ENCODE measurements at regions not wholly inside any gene's neighbourhood (a gene's known extent, or its start where the extent isn't known, plus 50 kb on each side); places are given as distances from the start of the nearest gene placed in this dataset.
"Not testable (repeated sequence)": the region's sequence is repeated elsewhere in the genome, so short reads cannot be mapped to it uniquely, and the experiment has no call there.

DNA sequence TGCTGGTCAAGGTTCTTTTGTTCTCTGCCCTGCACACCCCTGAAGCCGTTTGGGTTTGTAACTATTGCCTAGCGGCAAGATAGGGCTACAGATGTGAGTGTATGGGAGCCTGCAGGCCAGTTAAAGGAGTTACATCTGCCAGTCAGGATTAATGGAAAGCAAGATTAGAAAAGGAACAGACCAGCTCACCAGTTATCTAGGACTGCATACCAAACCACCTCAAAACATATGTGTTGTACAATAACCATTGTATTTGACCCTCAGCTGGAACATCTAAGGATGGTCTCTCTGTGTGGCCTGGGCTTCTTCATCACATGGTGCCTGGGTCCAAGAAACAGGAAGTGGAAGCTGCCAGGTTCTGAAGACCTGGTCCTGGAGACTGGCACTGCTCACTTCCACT, 52.5 kb upstream of the FBXO28 start:
- no peak for DNase-seq

DNA sequence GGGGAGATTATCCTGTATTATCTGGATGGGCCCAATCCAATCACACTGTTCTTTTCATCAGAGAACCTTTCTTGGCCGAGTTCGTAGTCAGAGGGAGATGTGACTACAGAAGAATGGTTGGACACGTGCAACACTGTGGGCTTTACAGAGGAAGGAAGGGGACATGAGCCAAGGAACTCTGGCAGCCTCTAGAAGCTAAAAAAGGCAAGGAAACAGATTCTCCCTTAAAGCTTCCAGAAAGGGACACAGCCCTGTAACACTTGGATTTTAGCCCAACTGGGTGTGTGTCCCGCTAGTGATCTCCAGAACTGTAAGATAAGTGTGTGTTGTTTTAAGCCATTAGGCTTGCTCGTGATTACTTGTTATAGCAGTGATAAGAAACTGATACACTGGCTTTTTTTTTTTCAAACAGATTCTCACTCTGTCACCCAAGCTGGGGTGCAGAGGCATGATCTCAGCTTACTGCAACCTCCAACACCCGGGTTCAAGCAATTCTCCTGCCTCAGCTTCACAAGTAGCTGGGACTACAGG, 53.9 kb upstream of the FBXO28 start:
- no peak for DNase-seq

DNA sequence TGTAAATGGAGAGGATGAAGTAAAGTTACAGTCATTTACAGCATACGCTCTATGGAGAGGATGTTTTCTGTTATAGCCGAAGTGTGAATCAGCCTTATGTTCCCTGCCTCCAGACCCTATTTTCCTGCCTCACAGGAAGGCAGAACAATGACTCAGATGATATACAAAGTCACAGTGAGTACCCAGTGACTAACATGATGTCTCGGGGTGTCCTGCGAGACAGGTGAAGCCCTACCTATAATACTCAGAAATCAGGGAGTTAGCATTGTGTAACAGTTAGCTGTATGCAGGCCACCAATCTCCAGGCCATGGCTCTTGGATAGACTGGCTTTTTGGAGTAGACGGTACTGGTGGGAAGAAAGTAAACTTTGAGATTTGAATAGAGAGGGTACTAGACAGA, 55.6 kb upstream of the FBXO28 start:
- DNase-seq = no peak

DNA sequence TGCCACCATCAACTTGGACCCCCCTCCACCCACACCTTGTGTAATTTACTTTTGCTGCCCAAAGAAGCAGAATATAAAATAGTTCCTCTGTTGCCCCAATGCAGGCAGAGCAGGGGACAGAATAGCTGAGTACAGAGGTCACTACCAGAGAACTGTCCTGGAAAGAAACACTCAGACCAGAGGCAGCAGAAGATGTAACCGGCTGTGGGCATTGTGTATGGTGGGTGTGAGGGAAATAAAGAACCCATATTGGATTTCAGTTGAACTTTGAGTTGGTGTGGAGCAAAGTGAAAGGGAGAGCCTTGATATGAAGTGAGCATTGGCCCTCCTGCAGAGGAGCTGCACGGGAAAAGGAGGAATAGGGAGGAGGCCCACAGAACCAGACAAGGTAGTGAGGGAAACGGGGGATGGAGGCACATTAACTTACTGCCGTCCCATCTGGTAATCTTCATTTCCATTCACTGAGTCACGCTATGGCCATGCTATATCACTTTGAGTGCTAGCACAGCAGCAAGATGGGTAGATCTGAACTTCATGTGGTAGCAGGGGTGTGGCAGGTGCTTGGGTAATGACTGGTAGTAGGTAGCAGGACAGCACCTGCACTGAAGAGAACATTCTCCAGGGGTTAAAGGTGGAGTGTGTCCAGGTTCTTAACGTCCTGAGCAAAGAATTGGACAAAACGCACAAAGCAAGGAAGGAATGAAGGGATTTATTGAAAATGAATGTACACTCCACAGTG, 56.3 kb upstream of the FBXO28 start:
- DNase-seq = no peak

DNA sequence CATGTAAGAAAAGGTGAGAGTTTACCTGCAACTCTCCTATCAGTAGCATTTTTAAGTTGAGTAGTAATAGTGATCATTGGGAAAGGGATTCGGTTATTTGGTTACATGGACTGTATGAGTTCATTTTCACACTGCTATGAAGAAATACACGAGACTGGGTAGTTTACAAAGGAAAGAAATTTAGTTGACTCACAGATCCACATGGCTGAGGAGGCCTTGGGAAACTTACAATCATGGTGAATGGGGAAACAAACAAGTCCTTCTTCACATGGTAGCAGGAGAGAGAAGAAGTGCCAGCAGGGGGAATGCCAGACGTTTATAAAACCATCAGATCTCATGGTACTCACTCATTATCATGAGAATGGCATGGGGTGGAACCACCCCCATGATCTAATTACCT, 59.3 kb upstream of the FBXO28 start:
- no peak for DNase-seq

DNA sequence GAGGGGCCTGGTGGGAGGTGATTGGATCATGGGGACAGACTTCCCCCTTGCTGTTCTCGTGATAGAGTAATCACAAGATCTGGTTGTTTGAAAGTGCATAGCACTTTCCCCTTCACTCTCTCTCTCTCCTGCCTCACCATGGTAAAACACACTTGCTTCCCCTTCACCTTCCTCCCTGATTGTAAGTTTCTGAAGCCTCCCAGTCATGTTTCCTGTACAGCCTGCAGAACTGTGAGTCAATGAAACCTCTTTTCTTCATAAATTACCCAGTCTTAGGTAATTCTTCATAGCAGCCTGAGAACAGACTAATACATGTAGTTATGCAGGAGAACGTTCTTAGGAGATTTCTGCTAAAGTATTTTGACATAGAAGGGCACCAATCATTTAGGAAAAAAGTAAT, 59.9 kb upstream of the FBXO28 start:
- DNase-seq = no peak

DNA sequence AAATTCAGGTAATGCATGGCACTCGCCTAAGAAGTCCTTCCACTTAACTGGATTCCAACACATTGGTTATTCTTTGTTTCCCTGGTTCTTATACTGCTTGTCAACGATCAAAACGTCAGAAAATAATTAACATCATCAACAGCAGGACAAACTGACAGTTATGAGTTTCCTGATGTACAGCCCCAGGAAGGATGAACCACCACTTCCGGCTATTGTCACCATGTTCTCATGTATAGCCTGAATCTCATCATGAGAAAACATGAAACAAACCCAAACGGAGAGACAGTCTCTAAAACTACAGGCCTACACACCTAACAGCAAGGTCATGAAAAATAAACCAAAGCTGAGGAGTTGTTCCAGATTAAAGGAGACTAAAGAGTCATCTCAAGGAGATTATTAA, 60.5 kb upstream of the FBXO28 start:
- no peak for DNase-seq

DNA sequence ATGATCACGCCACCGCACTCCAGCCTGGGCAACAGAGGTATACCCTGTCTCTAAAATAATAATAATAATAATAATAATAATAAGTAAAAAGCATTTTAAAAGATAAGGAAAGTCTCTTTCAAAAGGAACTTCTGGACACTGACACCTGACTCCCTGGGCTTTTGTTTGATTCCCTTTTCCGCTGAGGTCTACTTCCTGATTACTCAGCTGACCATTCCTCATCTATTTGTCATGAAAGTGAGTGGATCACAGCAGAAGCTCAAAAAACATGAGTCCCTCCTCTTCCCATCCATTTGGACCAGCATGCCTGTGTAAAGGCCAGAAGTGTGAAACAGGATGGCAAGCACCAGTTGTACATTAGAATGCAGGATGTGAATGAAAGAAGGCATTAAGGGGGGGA, 61.1 kb upstream of the FBXO28 start:
- DNase-seq = peak; percentile 6 to 48

DNA sequence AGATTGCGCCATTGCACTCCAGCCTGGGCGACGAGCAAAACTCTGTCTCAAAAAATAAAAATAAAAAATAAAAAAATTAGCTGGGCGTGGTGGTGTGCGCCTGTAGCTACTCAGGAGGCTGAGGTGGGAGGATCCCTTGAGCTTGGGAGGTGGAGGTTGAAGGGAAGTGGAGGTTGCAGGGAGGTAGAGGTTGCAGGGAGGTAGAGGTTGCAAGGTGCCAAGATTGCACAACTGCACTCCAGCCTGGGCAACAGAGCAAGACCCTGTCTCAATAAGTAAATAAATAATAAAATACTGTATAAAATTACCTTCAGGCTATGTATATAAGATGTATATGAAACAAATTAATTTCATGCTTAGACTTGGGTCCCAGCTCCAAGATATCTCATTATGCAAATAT, 62.1 kb upstream of the FBXO28 start:
- DNase-seq = not testable (repeated sequence)

DNA sequence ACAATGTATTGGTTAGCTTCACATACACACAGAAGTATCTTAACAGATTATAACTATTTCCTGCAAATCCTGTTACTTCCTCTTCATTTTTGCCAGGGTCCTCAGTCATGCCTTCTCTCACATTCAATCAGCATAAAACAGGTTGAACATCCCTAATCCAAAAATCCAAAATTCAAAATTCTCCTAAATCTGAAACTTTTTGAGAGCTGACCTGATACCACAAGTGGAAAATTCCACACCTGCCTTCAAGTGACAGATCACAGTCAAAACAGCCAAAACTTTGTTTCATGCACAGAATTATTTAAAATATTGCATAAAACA, 62.9 kb upstream of the FBXO28 start:
- DNase-seq = no peak

DNA sequence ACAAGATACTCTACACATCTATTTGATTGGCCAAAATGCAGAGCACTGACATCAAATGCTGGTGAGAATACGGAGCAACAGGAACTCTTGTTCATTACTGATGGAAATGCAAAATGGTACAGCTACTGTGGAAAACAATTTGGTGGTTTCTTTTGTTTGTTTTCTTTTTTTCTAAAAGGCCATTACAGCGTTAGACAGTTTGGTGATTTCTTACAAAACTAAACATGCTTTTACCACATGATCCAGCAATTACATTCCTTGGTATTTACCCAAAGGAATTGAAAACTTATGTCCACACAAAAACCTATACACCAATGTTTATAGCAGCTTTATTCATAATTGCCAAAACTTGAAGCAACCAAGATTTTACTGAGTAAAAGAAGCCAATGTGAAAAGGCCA, 66.4 kb upstream of the FBXO28 start:
- no peak for DNase-seq

DNA sequence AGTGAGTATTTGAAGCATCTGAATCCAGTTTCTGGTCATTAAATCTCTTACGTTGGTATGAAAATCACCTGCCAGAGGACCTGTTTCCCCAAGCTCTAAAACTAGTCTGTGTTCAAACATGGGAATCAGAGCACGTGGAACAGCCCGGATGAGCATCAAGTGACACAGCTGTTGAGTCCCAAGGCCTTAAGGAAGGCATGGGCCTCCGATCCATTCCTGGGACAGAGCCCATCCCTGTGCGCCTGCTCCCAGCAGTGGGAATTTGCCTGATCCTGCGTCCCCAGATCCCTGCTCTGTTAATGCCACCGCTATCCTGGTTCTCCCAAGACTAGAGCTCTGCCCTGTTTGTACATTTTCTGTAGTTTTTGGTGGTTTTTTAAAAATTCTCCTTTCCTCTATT, 68.4 kb upstream of the FBXO28 start:
- DNase-seq = no peak

DNA sequence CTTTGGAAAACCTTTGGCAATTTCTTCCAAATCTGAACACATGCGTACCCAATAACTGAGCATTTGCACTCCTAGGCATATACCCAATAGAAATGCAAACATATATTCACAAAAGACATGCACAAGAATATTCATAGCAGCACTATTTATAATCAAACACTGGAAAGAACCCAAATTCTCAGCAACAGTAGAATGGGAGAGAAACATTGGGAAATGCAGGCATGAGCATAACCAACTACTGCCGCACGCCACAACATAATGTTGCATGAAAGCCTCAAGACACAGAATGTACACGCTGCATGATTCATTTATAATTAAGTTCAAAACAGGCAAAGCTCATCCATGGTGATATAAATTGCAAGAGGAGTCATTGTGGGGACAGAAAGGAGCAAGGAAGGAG, 69.5 kb upstream of the FBXO28 start:
- no peak for DNase-seq

DNA sequence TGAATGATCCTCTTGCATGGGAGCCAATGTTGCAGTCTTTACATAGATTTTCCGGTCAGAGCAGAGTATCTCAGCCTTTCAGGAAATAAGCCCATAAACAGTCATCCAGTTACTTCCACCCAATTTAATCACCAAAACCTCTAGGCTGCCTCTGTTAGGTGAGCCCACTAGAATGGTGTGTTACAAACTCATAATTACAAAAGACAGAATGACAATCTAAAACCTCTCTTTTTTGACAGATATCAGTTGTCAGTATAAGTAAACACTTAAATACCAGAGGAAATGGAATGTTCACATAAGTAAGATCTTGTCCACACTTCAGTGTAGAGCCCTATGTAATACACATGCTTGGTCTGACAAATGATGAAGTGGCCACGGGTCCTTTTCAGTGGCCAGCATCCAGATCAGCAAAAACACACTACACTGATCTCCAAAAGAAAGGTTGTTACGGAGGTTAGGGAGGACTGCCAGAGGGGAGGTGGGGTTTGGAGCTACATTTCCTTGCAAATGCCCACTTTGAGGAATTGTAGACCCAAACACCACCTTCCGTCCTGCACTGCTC, 71.3 kb upstream of the FBXO28 start:
- no peak for DNase-seq

DNA sequence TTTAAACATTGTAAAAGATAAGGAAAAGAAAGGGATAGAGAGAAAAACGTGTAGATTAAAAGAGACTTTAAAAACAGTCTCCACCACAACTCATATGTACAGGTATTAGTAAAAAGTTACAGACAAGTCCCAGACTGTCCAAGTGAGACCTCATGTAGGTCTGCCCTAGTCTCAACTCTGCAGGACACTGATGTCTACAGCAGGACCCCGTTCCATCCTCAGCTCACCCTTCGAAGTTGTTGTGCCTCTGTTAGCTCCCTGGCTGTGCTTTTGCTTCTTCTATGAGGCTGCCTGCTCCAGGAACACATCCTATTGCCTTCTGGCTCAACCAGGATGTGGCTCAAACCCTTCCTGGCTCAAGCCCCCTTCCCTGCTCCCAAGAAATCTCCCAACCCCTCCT, 72.9 kb upstream of the FBXO28 start:
- DNase-seq = no peak

DNA sequence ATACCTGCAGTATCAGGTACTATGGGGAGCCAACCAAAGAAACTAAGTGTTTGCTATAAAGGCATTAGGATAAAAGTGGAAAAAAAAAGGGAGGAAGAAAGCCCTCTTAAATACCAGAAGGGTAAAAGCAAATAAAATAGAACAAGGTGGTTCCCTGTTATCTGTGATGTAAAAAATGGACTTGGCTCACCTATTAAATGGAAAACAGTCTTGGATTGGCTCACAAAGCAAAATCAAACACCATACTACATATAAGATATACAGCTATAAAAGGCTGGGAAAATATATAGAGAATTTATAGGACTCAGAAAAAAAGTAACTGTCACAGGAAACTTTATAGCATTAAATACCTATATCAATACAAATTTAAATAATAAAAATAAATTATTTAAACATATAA, 73.5 kb upstream of the FBXO28 start:
- DNase-seq = not testable (repeated sequence)

DNA sequence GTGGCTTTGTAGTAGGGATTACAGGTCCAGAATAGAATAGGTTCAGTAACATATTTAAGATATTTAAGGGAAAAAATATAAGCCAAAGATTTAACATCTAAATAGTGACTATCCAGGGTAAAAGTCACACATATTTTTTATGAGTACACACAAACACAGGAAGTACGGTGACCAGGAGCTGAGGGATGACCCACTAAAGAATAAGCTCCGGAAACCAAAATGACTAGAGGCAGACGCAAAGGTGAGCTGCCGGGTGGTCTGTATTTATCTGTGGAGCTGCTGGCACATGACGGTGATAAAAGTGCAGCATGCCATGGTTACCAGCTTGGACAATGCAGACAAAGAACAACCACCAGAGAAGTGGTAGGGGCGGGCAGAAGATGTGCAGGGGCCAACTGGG, 73.9 kb upstream of the FBXO28 start:
- DNase-seq = not testable (repeated sequence)

DNA sequence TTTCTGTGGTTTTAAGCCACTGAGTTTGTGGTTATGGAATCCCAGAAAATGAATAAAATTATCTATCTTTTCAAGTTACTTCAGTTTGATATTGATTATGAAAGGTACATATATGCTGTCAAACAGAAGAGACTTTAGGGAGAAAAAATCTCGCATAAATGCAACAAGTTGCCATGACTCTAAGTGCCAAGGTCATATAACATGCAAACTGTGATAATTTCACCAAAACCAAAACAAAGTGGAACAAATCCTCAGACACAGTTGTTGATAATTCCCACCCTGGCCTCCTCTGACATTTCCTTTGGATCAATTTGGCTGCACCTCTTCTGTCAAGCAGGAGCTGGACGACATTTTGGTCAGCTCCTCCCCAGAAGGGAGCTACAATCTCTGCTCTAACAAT, 75.1 kb upstream of the FBXO28 start:
- DNase-seq = not testable (repeated sequence)

DNA sequence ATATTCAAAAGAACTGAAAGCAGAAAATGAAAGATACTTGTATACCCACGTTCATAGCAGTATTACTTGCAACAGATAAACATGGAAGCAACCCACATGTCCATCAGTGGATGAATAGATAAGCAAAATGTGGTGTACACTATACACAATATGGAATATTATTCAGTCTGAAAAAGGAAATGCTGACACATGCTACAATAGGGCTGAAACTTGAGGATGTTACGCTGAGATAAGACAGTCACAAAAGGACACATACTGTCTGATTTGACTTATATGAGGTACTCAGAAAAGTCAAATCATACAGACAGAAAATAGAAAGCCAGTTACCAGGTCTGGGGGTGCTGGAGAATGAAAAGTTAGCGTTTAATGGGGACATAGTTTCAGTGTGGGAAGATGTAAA, 76.5 kb upstream of the FBXO28 start:
- not testable (repeated sequence) for DNase-seq

DNA sequence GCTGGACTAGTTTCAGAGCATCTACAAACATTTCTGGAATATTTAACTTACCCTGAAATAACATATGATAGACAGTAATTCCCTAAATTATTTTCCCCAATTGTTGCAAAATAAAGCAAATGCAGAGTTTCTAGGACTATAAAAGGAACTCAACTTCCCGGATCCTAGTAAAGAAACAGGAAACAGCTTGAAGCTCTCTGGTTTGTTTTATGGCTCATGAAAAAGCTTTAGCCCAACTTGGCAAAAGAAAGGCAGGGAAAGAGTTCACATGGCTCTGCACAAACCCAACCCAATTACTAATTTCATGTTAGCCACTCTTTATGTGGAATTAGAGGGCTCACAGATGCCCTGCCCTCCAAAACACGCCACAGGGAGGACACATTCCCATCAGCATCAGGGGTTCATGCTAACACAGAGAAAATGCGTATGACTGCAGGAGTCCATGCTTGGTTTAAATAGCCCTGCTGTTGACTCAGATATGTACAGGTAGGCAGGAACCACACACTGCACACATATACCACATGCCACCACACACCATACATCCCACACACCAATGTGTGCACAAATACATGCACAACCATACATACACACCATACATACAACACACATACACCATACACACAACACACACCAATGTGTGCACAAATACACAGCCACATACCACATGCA, 81.2 kb upstream of the FBXO28 start:
- DNase-seq = not testable (repeated sequence)

DNA sequence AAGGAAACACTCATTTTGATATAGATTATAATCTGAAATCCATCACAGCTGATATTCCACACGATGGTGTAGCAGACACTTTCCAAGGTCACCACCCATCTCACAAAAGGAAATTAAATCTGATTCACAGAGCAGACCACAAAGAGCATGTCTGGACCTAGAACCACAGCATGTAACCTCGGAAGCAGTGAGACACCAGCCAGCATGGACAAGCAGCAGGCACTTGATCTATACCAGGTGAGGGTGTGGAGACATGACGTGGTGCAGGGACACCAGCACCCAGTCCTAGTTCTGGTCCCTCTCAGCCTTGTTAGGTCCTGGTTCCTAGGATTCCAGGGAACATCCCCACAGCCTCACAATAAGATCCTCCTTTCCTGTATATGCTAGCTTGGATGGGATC, 81.9 kb upstream of the FBXO28 start:
- DNase-seq = not testable (repeated sequence)

DNA sequence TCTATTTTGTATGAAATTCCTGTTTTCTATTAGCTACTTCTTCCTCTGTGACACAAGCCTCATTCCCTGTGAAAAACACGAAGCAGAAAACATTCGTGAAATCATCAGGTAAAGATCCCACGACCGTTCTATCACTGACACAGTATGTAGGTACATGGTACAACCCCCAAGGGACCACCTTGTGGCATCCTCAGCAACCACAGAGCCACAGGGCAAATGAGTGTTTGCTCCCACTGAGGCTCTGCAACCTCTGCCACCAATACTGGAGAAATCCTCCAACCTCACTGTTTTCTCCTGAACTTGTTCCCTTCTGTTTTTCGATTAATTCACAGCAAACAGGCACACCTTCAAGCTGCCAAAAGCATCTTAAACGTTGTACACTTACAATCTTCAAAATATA, 83.7 kb upstream of the FBXO28 start:
- DNase-seq = not testable (repeated sequence)

DNA sequence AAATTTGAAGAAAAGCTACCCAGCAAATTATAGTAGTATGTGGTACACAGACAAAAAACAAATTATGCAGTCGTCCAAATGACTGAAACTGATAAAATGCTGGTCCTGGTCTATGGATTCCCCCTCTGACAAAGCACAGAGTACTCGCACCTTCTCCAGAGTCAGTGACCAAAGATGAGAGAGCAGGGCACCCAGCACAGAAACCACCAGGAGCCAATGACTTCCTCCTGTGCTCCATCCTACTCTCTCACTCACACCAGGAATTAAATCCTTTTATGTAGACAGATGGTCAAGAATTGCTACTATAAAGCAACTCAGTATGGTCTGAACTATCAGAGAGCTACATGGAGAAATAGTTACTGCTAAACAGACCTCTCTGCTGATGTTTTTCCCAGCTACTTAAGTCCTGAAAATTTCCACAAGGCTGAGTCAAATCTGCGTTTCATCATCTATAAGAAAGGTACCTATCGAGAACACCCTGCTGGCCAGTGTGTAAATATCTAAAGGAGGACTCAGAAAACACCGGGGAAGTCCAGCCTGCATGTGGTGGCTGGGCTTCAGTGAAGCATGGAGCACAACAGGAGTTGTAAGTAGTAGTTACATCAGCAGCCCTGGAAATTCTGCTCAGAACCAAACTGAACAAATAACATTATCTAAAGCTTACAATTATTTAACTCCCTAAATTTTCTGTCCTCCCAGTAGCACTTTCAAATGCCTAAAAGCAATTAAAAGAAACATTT, 84.5 kb upstream of the FBXO28 start:
- not testable (repeated sequence) for DNase-seq

DNA sequence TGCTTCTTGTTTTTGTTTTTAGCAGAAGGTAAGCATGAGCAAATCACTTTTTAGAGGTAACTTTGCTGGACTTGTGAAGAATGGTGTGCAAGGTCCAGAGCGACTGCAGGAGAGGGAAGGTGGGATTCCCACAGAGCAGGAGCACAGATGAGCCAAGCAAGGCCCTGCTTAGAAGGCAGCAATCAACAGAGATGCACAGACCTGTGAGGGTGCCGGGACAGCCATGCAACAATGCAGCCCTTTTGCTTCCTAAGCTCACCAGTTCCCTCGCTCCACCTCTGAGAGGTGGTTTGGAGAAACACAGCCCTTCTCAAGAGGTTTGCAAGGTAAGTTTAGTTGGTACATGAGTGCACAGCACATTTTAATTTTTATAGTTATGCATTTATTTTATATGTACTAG, 85.1 kb upstream of the FBXO28 start:
- DNase-seq = not testable (repeated sequence)
